Activated CD8-positive, alpha-beta memory T cell treated with anti-CD3 and anti-CD28 coated beads for 48 hours (primary cell): ENCODE measurements at regions not wholly inside any gene's neighbourhood (a gene's known extent, or its start where the extent isn't known, plus 50 kb on each side); places are given as distances from the start of the nearest gene placed in this dataset.
"Not testable (repeated sequence)": the region's sequence is repeated elsewhere in the genome, so short reads cannot be mapped to it uniquely, and the experiment has no call there.

Source experiments
- DNase-seq, 3 experiments: peaks; one replicate each; pipeline ENCODE4 v3.0.0-alpha.2; 2020; ENCODE audit warnings: low read depth in 2 of 3, low spot score in 2 of 3

DNA sequence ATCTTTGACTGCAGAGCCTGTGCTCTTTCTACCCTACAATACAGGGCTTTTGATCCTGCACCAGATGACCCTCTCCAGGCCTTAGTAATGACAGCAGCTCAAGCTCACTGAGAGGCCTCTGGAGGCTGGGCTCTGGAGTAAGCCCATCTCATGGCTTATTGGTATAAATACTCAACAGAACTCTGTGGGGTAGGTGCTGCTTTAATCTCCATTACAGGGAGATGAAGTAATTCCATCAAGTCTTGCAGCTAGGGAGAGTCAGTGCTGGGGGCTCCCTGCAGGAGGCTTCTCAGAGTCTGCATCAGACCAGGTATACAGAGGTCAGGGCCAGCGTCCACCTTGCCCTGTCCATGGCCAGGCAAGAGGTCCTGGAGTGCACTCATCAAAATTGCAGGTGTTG, 89.2 kb upstream of the SLC6A11 start:
- no peak for DNase-seq

GRCh38 chr3:10729439-10729838, 86.6 kb upstream of the SLC6A11 start:
- no peak for DNase-seq

DNA sequence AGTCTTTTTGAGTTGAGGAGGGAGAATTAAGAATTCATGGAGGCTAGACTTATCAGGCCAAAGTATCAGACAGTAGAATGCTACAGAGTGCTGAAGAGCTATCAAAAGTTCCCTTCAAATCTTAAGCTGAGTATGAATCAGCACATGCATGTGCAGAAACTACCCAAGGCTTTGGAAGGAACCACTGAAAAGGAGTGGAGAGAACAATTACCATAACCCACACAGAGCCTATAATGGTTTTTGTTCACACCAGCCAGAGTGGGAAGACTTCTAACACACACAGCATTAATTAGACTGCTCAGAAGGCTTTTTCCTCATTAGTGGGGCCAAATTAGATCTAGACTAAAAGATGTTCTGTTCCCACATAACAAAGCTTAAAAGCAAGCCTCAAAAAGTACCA, 83.7 kb upstream of the SLC6A11 start:
- DNase-seq, result no peak

GRCh38 chr3:10733297-10733696, 82.7 kb upstream of the SLC6A11 start:
- no peak for DNase-seq

DNA sequence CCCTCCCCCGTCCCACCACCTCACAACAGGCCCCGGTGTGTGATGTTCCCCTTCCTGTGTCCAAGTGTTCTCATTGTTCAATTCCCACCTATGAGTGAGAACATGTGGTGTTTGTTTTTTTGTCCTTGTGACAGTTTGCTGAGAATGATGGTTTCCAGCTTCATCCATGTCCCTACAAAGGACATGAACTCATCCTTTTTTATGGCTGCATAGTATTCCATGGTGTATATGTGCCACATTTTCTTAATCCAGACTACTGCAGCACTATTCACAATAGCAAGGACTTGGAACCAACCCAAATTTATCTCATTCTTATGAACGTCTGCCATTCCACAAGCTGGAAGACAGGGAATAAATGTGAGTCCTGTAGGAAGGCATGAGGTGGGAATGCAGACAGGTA, 79.6 kb upstream of the SLC6A11 start:
- DNase-seq, result not testable (repeated sequence)

DNA sequence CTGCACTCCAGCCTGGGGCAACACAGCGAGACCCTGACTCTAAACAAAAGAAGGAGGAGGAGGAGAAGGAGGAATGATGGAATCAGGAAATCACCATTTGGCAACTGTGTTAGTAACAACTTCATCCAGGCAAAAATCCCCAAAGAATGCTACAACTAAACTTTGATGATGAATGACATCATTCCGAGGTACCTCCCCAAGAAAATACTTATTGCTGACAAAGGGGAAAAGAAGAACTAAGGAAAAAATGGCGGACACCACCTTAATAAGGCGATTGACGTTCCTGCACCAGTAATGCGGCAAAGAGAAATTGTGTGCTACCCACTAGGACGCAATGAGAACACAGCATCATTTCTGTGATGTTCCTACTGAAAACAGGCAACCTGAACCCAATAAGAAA, 78.2 kb upstream of the SLC6A11 start:
- no peak for DNase-seq

DNA sequence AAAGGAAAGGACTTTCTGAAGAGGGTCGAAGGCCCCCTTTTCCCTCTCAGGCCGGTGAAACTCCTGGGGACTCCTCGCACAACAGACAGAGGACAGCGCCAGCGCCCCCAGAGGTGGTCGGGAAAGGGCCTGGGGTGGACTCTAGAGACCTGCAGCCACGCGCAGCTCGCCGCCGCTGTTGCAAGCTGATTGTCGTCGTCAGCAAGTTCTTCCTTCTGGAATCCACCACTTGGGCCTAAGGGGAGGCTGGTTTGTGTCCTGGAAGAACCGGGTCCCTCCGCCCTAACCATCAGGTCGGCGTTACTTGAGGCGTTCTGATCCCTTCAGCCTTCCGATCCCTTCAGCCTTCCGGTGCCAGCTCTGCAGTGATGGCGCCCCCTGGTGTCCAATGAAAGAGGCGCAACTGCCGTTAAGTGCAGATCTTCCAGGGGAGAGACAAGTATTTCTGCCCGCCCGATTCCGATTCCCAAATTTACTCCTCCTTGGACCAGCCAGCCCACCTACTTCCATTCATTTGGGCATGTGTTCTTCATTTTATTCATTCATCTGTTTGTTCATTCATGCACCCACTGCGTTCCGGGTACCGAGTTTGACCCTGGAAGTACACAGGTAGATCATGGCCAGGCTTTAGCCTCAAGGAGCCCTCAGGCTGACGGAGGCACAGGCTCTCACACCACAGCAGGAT, 77.2 kb upstream of the SLC6A11 start:
- peak; percentile 17 to 65 (median 59) for DNase-seq

GRCh38 chr3:10740954-10741353, 75.1 kb upstream of the SLC6A11 start:
- no peak for DNase-seq

DNA sequence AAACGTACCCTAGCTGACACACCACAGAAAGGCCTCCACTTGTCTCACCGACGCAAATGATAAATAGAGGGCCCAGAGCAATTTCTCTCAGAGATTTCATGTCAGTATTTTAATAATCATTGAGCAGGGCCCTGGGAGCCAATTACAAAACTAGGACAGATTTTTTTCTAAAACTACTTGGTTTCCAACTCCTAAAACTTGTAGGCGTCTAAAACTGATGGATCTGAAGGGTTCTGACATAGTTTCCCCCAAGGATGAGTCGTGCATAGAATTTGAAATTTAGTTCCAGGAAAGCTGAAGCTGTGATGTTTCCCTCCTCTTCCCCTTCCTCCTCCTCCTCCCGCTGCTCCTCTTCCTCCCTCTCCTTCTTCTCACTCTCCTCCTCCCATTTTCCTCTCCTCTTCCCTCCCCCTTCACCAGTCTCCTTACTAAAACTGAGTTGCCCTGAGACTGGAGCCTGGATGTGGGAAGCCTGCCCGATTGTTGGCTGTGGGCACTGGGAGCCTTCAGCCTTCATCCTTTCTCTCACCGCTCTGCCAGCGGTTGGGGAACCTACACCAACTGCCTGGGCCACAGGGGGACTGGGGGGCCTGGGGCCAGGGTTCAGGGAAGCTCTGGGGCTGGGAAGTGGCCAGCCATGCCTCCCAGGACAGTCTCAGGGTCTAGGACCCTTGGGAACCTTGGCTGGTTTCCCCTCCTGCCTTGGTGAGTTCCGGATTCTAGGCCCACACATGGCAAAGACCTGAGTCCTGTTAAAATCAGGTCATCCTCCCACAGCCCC, 73.9 kb upstream of the SLC6A11 start:
- DNase-seq, result no peak

DNA sequence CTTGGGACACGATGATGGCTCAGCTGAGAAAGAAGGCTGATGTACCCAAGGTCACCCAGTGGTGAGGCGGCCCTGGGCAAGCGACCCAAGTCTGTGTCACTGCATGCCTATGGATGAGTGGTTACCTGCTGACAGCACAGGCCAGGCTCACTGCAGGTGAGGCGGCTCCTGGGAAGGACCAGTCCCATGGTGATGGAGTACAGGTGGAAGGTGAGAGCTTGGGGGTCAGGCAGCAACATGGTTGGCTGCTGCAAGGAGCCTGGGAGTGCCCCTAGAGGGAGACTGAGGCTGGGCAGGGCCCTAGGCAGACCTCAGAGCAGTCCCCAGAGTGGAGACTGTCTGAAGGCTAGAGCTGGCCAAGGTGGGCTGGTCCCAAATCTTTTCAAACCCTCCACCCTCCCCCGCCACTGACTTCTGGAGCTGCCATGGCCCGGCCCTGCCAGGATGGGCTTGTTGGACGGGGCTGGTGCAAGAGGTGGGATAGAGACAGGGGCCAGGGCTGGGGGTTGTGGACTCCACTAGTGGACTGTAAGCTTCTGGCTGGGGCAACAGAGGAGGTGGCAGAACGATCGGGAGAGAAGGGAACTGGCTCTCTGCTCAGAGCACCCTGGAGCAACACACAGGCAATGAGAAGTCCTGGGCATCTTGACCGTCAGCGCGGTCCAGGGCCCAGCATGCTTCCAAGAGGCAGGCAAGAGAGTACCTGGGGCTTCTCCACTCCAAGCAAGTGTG, 72.5 kb upstream of the SLC6A11 start:
- DNase-seq, result no peak

DNA sequence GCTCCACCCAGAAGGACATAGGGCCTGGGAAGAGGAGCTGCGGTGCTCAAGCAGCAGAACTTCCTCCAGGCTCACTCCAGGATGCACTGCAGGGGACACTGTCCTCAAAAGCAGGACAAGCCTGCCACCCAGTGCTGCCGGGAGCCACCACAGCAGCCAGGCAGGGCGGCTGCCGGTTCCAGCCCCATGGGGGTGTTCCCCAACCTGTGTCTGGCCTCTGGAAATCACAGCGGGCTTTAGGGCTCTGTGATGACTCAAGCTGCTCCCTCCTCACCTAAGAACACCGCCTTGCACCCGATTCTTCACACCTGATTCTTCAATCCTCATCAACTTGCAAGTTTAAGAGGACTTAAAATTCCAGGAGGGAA, 71.9 kb upstream of the SLC6A11 start:
- no peak for DNase-seq

- no peak for DNase-seq
Observed at GRCh38 chr3:10745392-10745791, 70.6 kb upstream of the SLC6A11 start.

- DNase-seq, result no peak
Observed at GRCh38 chr3:10746001-10746400, 70.0 kb upstream of the SLC6A11 start.

GRCh38 chr3:10746684-10747083, 69.3 kb upstream of the SLC6A11 start:
- no peak for DNase-seq

- DNase-seq, result no peak
Observed at GRCh38 chr3:10747341-10747740, 68.7 kb upstream of the SLC6A11 start.

GRCh38 chr3:10748040-10748439, 68.0 kb upstream of the SLC6A11 start:
- no peak for DNase-seq

GRCh38 chr3:10753964-10754363, 62.1 kb upstream of the SLC6A11 start:
- DNase-seq, result no peak

GRCh38 chr3:10756546-10756945, 59.5 kb upstream of the SLC6A11 start:
- DNase-seq, result no peak

- DNase-seq, result no peak
Observed at GRCh38 chr3:10757021-10757820, 58.8 kb upstream of the SLC6A11 start.

DNA sequence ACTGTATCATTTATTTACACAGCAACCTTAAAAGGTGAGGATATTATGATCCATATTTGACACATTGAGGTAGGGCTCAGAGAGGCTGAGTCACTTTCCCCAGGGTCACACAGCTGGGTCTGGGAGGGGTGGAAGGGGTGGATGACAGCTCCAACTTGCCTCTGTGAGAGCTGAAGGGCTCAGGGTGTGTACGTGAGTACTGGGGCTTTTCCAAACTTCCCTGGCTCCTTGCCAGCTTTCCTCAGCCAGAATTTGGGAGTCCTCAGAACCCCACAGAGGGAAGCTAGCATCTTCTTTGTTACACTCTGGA, 58.3 kb upstream of the SLC6A11 start:
- no peak for DNase-seq

GRCh38 chr3:10758304-10759037, 57.6 kb upstream of the SLC6A11 start:
- peak in 1 of 3 experiments; percentile 30 for DNase-seq
